DMS153 treated with DMSO at 0.1 percent for 48 hours (cell line): ENCODE measurements at regions not wholly inside any gene's neighbourhood (a gene's known extent, or its start where the extent isn't known, plus 50 kb on each side); places are given as distances from the start of the nearest gene placed in this dataset.

Source experiments
- DNase-seq: peaks from one replicate; lab custom pipeline; 2025; ENCODE audit not compliant: unreplicated experiment; lab: John Stamatoyannopoulos, UW

GRCh38 chr16:54389836-54390494, 103.4 kb upstream of the IRX3 start:
- no peak for DNase-seq

GRCh38 chr16:54385141-54385540, 98.6 kb upstream of the IRX3 start:
- DNase-seq, result no peak

- DNase-seq, result no peak
These were observed 95.2 kb upstream of the IRX3 start for GRCh38 chr16:54381601-54382313.

- no peak for DNase-seq
These were observed 88.5 kb upstream of the IRX3 start for GRCh38 chr16:54375071-54375470.

GRCh38 chr16:54373534-54374520, 87.2 kb upstream of the IRX3 start:
- DNase-seq, result no peak

GRCh38 chr16:54370278-54371040, 83.9 kb upstream of the IRX3 start:
- no peak for DNase-seq

GRCh38 chr16:54369861-54370260, 83.3 kb upstream of the IRX3 start:
- no peak for DNase-seq

GRCh38 chr16:54366943-54367342, 80.4 kb upstream of the IRX3 start:
- DNase-seq, result no peak

GRCh38 chr16:54365990-54366634, 79.5 kb upstream of the IRX3 start:
- DNase-seq, result no peak

GRCh38 chr16:54363766-54364165, 77.2 kb upstream of the IRX3 start:
- DNase-seq, result no peak

- no peak for DNase-seq
These were observed 76.1 kb upstream of the IRX3 start for GRCh38 chr16:54362591-54363206.

GRCh38 chr16:54361246-54361645, 74.7 kb upstream of the IRX3 start:
- DNase-seq, result no peak

GRCh38 chr16:54360681-54361080, 74.1 kb upstream of the IRX3 start:
- DNase-seq, result no peak

GRCh38 chr16:54359555-54359954, 73.0 kb upstream of the IRX3 start:
- no peak for DNase-seq

GRCh38 chr16:54359081-54359480, 72.5 kb upstream of the IRX3 start:
- no peak for DNase-seq

GRCh38 chr16:54356391-54356790, 69.8 kb upstream of the IRX3 start:
- no peak for DNase-seq

GRCh38 chr16:54355251-54355650, 68.7 kb upstream of the IRX3 start:
- DNase-seq, result no peak

GRCh38 chr16:54353097-54353496, 66.5 kb upstream of the IRX3 start:
- no peak for DNase-seq

- DNase-seq, result no peak
These were observed 64.6 kb upstream of the IRX3 start for GRCh38 chr16:54351171-54351570.

- no peak for DNase-seq
These were observed 61.4 kb upstream of the IRX3 start for GRCh38 chr16:54347961-54348360.
